ENCODE measurements at regions not wholly inside any gene's neighbourhood (a gene's known extent, or its start where the extent isn't known, plus 50 kb on each side); places are given as distances from the start of the nearest gene placed in this dataset.

- H3K4me3 ChIP-seq: no peak overlapping the region
- H3K9me3 ChIP-seq: no peaks in the 10 kb centered on the region
- ATAC-seq (no peak), DNase-seq (no peak)
- no peaks in the 10 kb centered on the region for H3K4me1 ChIP-seq
- no peak for TF ChIP-seq POLR2A (IDR thresholded peaks at IDR 0.05)
- TF ChIP-seq CTCF (IDR thresholded peaks at IDR 0.05): no peak
- no peaks in the 10 kb centered on the region for H3K36me3 ChIP-seq (replicated peaks in 1 of 2; ENCODE audit: insufficient read depth in 1 of 2, low read depth in 2 of 2)
- no peaks in the 10 kb centered on the region for H3K27me3 ChIP-seq
- no peak overlapping the region for H3K27ac ChIP-seq
- 65 to 72% methylated on average over 18 to 19 of the region's 20 CpGs for WGBS, 2 donors
- intact Hi-C loops (cut with DNase I): loop anchor here (5.0 to 10.0 kb wide), 2 partner anchors 782 to 980 kb away; no protein-coding TSS in a partner anchor
Measured at GRCh38 chr14:101634202-101634849, 73.0 kb downstream of the DIO3 start.

- no peaks in the 10 kb centered on the region for H3K36me3 ChIP-seq (replicated peaks in 1 of 2; ENCODE audit: insufficient read depth in 1 of 2, low read depth in 2 of 2)
- ATAC-seq (no peak), DNase-seq (no peak)
- intact Hi-C loops (cut with DNase I): loop anchor here (5.0 to 10.0 kb wide), 2 partner anchors 783 to 980 kb away; no protein-coding TSS in a partner anchor
- H3K4me1 ChIP-seq: no peaks in the 10 kb centered on the region
- no peak overlapping the region for H3K27ac ChIP-seq
- H3K27me3 ChIP-seq: no peaks in the 10 kb centered on the region
- no peak for TF ChIP-seq CTCF (IDR thresholded peaks at IDR 0.05)
- no peak for TF ChIP-seq POLR2A (IDR thresholded peaks at IDR 0.05)
- 86 to 87% methylated on average over 42 to 55 of the region's 56 CpGs for WGBS, 2 donors
- no peak overlapping the region for H3K4me3 ChIP-seq
- H3K9me3 ChIP-seq: no peaks in the 10 kb centered on the region
Measured at GRCh38 chr14:101634850-101635748, 73.8 kb downstream of the DIO3 start.

- Histone ChIP-seq H3K4me1 (no peaks in the 10 kb centered on the region), H3K27ac (no peak overlapping the region), H3K36me3 (replicated peaks in 1 of 2; ENCODE audit: insufficient read depth in 1 of 2, low read depth in 2 of 2) (no peaks in the 10 kb centered on the region), H3K27me3 (no peaks in the 10 kb centered on the region), H3K4me3 (no peak overlapping the region), H3K9me3 (no peaks in the 10 kb centered on the region)
- DNase-seq (no peak), ATAC-seq (no peak)
- WGBS, 2 donors: 81 to 88% methylated on average over 12 to 18 of the region's 18 CpGs
- intact Hi-C loops (cut with DNase I): loop anchor here (10.0 kb wide), 1 partner anchor 981 kb away; no protein-coding TSS in a partner anchor
- TF ChIP-seq POLR2A (IDR thresholded peaks at IDR 0.05) (no peak), CTCF (IDR thresholded peaks at IDR 0.05) (no peak)
Measured at GRCh38 chr14:101635749-101636560, 74.7 kb downstream of the DIO3 start.

GRCh38 chr14:101639241-101639833 lies 78.0 kb downstream of the DIO3 start:
- no peak for DNase-seq
- no peaks in the 10 kb centered on the region for H3K27me3 ChIP-seq
- TF ChIP-seq POLR2A (IDR thresholded peaks at IDR 0.05) (no peak), CTCF (IDR thresholded peaks at IDR 0.05) (no peak)
- no peak overlapping the region for H3K4me3 ChIP-seq
- 73 to 80% methylated on average over 9 of the region's 9 CpGs for WGBS, 2 donors
- no peak for ATAC-seq
- H3K4me1 ChIP-seq: no peaks in the 10 kb centered on the region
- no peaks in the 10 kb centered on the region for H3K36me3 ChIP-seq (replicated peaks in 1 of 2; ENCODE audit: insufficient read depth in 1 of 2, low read depth in 2 of 2)
- peaks cover 0 to 8% (median 0%) of the 10 kb centered on the region in 3 donors for H3K9me3 ChIP-seq
- H3K27ac ChIP-seq: no peak overlapping the region
- intact Hi-C loops (cut with DNase I): loop anchor here (10.0 kb wide), 1 partner anchor 985 kb away; no protein-coding TSS in a partner anchor
